C4-2B (cell line): ENCODE measurements at regions not wholly inside any gene's neighbourhood (a gene's known extent, or its start where the extent isn't known, plus 50 kb on each side); places are given as distances from the start of the nearest gene placed in this dataset.

Experiments used
- ZFX ChIP-seq: fragments of 450-650 bp; IDR thresholded peaks from 2 replicates; pipeline ENCODE4 v1.6.1; 2017
- TF ChIP-seq, protein P1 (sequence below): fragments of 450-650 bp; conservative IDR thresholded peaks from 2 replicates; pipeline ENCODE4 v1.5.1; 2017; ENCODE audit warnings: mild to moderate bottlenecking

DNA sequence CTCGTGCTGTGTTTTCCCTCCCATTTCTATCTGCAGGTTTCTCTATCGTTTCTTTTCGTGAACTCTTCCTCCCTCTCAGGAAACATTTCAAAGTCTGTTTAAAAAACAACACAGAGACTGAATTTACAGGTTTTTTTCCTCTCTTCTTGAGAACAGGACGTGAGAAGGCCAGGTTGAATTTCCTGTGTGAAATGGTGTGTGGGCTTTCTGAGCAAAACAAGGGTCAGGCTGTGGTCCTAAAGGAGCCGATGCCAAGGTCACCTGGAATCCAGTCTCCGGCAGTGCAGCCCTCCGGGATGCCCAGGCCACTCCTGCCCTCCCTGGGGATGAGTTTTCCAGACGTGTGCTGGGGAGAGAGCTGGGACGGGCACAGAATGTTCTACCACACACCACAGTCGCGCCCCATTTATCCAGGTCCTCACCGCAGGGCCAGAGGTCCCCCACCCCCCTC, 62.7 kb upstream of the RUNX3 start:
- TF ChIP-seq, protein P1, sequence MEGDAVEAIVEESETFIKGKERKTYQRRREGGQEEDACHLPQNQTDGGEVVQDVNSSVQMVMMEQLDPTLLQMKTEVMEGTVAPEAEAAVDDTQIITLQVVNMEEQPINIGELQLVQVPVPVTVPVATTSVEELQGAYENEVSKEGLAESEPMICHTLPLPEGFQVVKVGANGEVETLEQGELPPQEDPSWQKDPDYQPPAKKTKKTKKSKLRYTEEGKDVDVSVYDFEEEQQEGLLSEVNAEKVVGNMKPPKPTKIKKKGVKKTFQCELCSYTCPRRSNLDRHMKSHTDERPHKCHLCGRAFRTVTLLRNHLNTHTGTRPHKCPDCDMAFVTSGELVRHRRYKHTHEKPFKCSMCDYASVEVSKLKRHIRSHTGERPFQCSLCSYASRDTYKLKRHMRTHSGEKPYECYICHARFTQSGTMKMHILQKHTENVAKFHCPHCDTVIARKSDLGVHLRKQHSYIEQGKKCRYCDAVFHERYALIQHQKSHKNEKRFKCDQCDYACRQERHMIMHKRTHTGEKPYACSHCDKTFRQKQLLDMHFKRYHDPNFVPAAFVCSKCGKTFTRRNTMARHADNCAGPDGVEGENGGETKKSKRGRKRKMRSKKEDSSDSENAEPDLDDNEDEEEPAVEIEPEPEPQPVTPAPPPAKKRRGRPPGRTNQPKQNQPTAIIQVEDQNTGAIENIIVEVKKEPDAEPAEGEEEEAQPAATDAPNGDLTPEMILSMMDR: no peak
- no peak for TF ChIP-seq ZFX
